ENCODE measurements at regions not wholly inside any gene's neighbourhood (a gene's known extent, or its start where the extent isn't known, plus 50 kb on each side); places are given as distances from the start of the nearest gene placed in this dataset.

- Histone ChIP-seq H3K27me3 (no peaks in the 10 kb centered on the region), H3K27ac (no peak overlapping the region), H3K9me3 (no peaks in the 10 kb centered on the region), H3K36me3 (no peaks in the 10 kb centered on the region), H3K4me1 (no peaks in the 10 kb centered on the region), H3K4me3 (no peak overlapping the region)
- 72% methylated on average over 2 of the region's 2 CpGs; no CpG with 5 or more reads in 1 of the 2 donors for WGBS, 2 donors (ENCODE audit: low coverage in 1 of 2)
- in situ Hi-C loops (cut with MboI; ENCODE audit: low pct_ligation_motif_present in 1 of 4, low pct_unique_long_range_greater_than_20kb in 1 of 4, low sequenced_read_pairs in 3 of 4) (no loop called here), intact Hi-C loops (cut with DNase I; ENCODE audit: low total_unique reads) (no loop called here)
- no peak for TF ChIP-seq POLR2AphosphoS5 (IDR thresholded peaks at IDR 0.05)
- no peak for TF ChIP-seq EP300 (IDR thresholded peaks at IDR 0.05; ENCODE audit: low read depth)
- no peak for TF ChIP-seq CTCF (IDR thresholded peaks at IDR 0.05)
- no peak for TF ChIP-seq POLR2A (IDR thresholded peaks at IDR 0.05)
- DNase-seq, result no peak
Observed at GRCh38 chrX:45952030-45952429, 593.2 kb downstream of the ZNF674 start.

GRCh38 chrX:45935408-45935807 lies 609.8 kb downstream of the ZNF674 start:
- no peaks in the 10 kb centered on the region for H3K4me1 ChIP-seq
- intact Hi-C loops (cut with DNase I; ENCODE audit: low total_unique reads) (no loop called here), in situ Hi-C loops (cut with MboI; ENCODE audit: low pct_ligation_motif_present in 1 of 4, low pct_unique_long_range_greater_than_20kb in 1 of 4, low sequenced_read_pairs in 3 of 4) (no loop called here)
- no peaks in the 10 kb centered on the region for H3K9me3 ChIP-seq
- H3K4me3 ChIP-seq, result no peak overlapping the region
- H3K27me3 ChIP-seq, result no peaks in the 10 kb centered on the region
- DNase-seq, result no peak
- no peak overlapping the region for H3K27ac ChIP-seq
- TF ChIP-seq CTCF (IDR thresholded peaks at IDR 0.05), result no peak
- no peak for TF ChIP-seq EP300 (IDR thresholded peaks at IDR 0.05; ENCODE audit: low read depth)
- TF ChIP-seq POLR2A (IDR thresholded peaks at IDR 0.05), result no peak
- TF ChIP-seq POLR2AphosphoS5 (IDR thresholded peaks at IDR 0.05), result no peak
- H3K36me3 ChIP-seq, result no peaks in the 10 kb centered on the region

- no peak for DNase-seq
- intact Hi-C loops (cut with DNase I; ENCODE audit: low total_unique reads), result no loop called here
- in situ Hi-C loops (cut with MboI; ENCODE audit: low pct_ligation_motif_present in 1 of 4, low pct_unique_long_range_greater_than_20kb in 1 of 4, low sequenced_read_pairs in 3 of 4), result no loop called here
- Histone ChIP-seq H3K4me3 (no peak overlapping the region), H3K27me3 (no peaks in the 10 kb centered on the region), H3K27ac (no peak overlapping the region), H3K36me3 (no peaks in the 10 kb centered on the region), H3K4me1 (no peaks in the 10 kb centered on the region), H3K9me3 (no peaks in the 10 kb centered on the region)
- TF ChIP-seq CTCF (IDR thresholded peaks at IDR 0.05) (no peak), POLR2A (IDR thresholded peaks at IDR 0.05) (no peak), POLR2AphosphoS5 (IDR thresholded peaks at IDR 0.05) (no peak), EP300 (IDR thresholded peaks at IDR 0.05; ENCODE audit: low read depth) (no peak)
- 80 to 82% methylated on average over 2 to 3 of the region's 3 CpGs for WGBS, 2 donors (ENCODE audit: low coverage in 1 of 2)
Observed at GRCh38 chrX:45912316-45912715, 632.9 kb downstream of the ZNF674 start.

GRCh38 chrX:45907786-45908185 lies 637.4 kb downstream of the ZNF674 start:
- no peaks in the 10 kb centered on the region for H3K9me3 ChIP-seq
- no peaks in the 10 kb centered on the region for H3K36me3 ChIP-seq
- intact Hi-C loops (cut with DNase I; ENCODE audit: low total_unique reads), result no loop called here
- no peaks in the 10 kb centered on the region for H3K4me1 ChIP-seq
- DNase-seq, result no peak
- in situ Hi-C loops (cut with MboI; ENCODE audit: low pct_ligation_motif_present in 1 of 4, low pct_unique_long_range_greater_than_20kb in 1 of 4, low sequenced_read_pairs in 3 of 4), result no loop called here
- TF ChIP-seq POLR2AphosphoS5 (IDR thresholded peaks at IDR 0.05), result no peak
- TF ChIP-seq CTCF (IDR thresholded peaks at IDR 0.05), result no peak
- TF ChIP-seq EP300 (IDR thresholded peaks at IDR 0.05; ENCODE audit: low read depth), result no peak
- TF ChIP-seq POLR2A (IDR thresholded peaks at IDR 0.05), result no peak
- H3K27ac ChIP-seq, result no peak overlapping the region
- no peaks in the 10 kb centered on the region for H3K27me3 ChIP-seq
- WGBS, 2 donors (ENCODE audit: low coverage in 1 of 2), result 58% methylated on average over 1 of the region's 1 CpG; no CpG with 5 or more reads in 1 of the 2 donors
- H3K4me3 ChIP-seq, result no peak overlapping the region

Measured in transverse colon (tissue), 4 donors.